MM.1S (cell line): ENCODE measurements at regions not wholly inside any gene's neighbourhood (a gene's known extent, or its start where the extent isn't known, plus 50 kb on each side); places are given as distances from the start of the nearest gene placed in this dataset.

Experiments used
- CTCF ChIP-seq: fragments of 300-600 bp; sonication (generic); IDR thresholded peaks from 2 replicates; pipeline ENCODE4 v1.5.1; 2016; ENCODE audit warnings: antibody characterized with exemption, low read length, mixed read lengths
- EZH2 ChIP-seq: fragments of 300-600 bp; sonication (generic); optimal IDR thresholded peaks from 2 replicates; pipeline ENCODE3; 2017; ENCODE audit warnings: low read depth, mild to moderate bottlenecking, antibody characterized with exemption, low read length, mixed read lengths

DNA sequence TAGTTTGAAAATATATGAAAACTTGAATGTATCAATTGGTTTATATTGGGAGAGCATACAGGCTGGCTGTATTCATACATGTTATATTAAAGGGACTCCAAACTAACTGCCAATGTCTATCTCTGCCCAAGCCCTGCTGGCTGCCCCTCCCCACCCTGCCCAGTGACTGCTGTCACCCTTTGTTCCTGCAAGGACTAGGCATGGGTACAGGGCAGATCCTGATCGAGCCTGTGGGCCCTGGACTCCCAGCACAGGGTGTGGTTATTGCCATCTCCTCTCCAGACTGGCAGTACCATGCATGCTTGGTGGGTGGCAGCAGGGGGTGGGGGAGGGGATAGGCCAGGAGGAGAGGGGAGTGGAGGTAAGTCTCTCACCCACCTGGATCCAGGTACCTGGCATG lies 167.5 kb upstream of the RASGEF1B start:
- TF ChIP-seq CTCF (no peak), EZH2 (no peak)
